Neural cell (in vitro differentiated cells): ENCODE measurements at regions not wholly inside any gene's neighbourhood (a gene's known extent, or its start where the extent isn't known, plus 50 kb on each side); places are given as distances from the start of the nearest gene placed in this dataset.

Experiments used
- H2AFZ ChIP-seq: fragments of 200-600, 300-800 bp; sonication (generic), shearing (Covaris generic); 2 replicates; pipeline ENCODE4 v1.6.0; 2014; ENCODE audit warnings: low read depth, mild to moderate bottlenecking, antibody characterized with exemption, low read length, moderate library complexity
- H3F3A ChIP-seq: fragments of 200-600 bp; shearing (Covaris generic); 2 replicates; pipeline ENCODE4 v1.6.1; 2016; ENCODE audit warnings: mild to moderate bottlenecking, moderate library complexity, mixed read lengths, antibody characterized with exemption, low read length; ENCODE audit not compliant: insufficient read depth, poor library complexity, severe bottlenecking
- H3K27ac ChIP-seq: fragments of 200-600, 300-800 bp; sonication (generic), shearing (Covaris generic); 2 replicates; pipeline ENCODE4 v1.5.1; 2014; ENCODE audit warnings: mild to moderate bottlenecking, low read length, moderate library complexity
- H3K27me3 ChIP-seq: fragments of 300-800, 200-600 bp; sonication (generic), shearing (Covaris generic); 2 replicates; pipeline ENCODE4 v1.6.0; 2014; ENCODE audit warnings: mild to moderate bottlenecking, low read depth, low read length, moderate library complexity; ENCODE audit not compliant: insufficient read depth
- H3K36me3 ChIP-seq: fragments of 300-800, 200-600 bp; sonication (generic), shearing (Covaris generic); 2 replicates; pipeline ENCODE4 v1.5.1; 2014; ENCODE audit warnings: mild to moderate bottlenecking, antibody characterized with exemption, low read length, moderate library complexity; ENCODE audit not compliant: insufficient read depth
- H3K4me2 ChIP-seq: fragments of 300-800, 200-600 bp; sonication (generic), shearing (Covaris generic); 2 replicates; pipeline ENCODE4 v1.6.0; 2014; ENCODE audit warnings: mild to moderate bottlenecking, low read length
- H3K4me3 ChIP-seq: fragments of 300-800, 200-600 bp; sonication (generic), shearing (Covaris generic); 2 replicates; pipeline ENCODE4 v1.5.1; 2014; ENCODE audit warnings: mild to moderate bottlenecking, low read length, moderate library complexity
- H3K79me2 ChIP-seq: fragments of 200-600 bp; shearing (Covaris generic); replicated peaks from 2 replicates; pipeline ENCODE4 v1.6.0; 2014; ENCODE audit warnings: mild to moderate bottlenecking, low read length, moderate library complexity; ENCODE audit not compliant: insufficient read depth
- H3K9ac ChIP-seq: fragments of 300-800, 200-600 bp; sonication (generic), shearing (Covaris generic); 2 replicates; pipeline ENCODE4 v1.6.1; 2016; ENCODE audit warnings: mild to moderate bottlenecking, low read length, mixed read lengths
- H3K9me2 ChIP-seq: fragments of 200-600 bp; shearing (Covaris generic); 2 replicates; pipeline ENCODE4 v1.6.1; 2016; ENCODE audit warnings: mild to moderate bottlenecking, low read length, mixed read lengths; ENCODE audit not compliant: insufficient read depth
- H3K9me3 ChIP-seq: fragments of 200-600, 300-800 bp; sonication (generic), shearing (Covaris generic); 2 replicates; pipeline ENCODE4 v1.6.1; 2016; ENCODE audit warnings: mild to moderate bottlenecking, mixed run types, low read length, moderate library complexity, mixed read lengths
- H4K20me1 ChIP-seq: fragments of 200-600 bp; shearing (Covaris generic); 2 replicates; pipeline ENCODE4 v1.6.1; 2016; ENCODE audit warnings: mild to moderate bottlenecking, mixed run types; ENCODE audit not compliant: insufficient read depth
- CTCF ChIP-seq: fragments of 450-650 bp; IDR thresholded peaks from 2 replicates; pipeline ENCODE4 v1.5.1; 2014; ENCODE audit warnings: antibody characterized with exemption, mild to moderate bottlenecking, moderate library complexity; ENCODE audit not compliant: poor library complexity, severe bottlenecking
- EP300 ChIP-seq: fragments of 450-650 bp; conservative IDR thresholded peaks from 2 replicates; pipeline ENCODE4 v1.6.1; 2014; ENCODE audit warnings: antibody characterized with exemption, mild to moderate bottlenecking, moderate library complexity; ENCODE audit not compliant: poor library complexity, severe bottlenecking
- EZH2 ChIP-seq: fragments of 200-600, 300-800 bp; shearing (Covaris generic), sonication (generic); IDR thresholded peaks from 2 replicates; pipeline ENCODE4 v1.6.1; 2014; ENCODE audit warnings: antibody characterized with exemption, low read length, borderline replicate concordance, mild to moderate bottlenecking; ENCODE audit not compliant: insufficient read depth, poor library complexity, severe bottlenecking
- MXI1 ChIP-seq: fragments of 450-650 bp; conservative IDR thresholded peaks from 2 replicates; pipeline ENCODE4 v1.6.1; 2014; ENCODE audit warnings: antibody characterized with exemption, mild to moderate bottlenecking; ENCODE audit not compliant: poor library complexity, severe bottlenecking
- POLR2AphosphoS5 ChIP-seq: IDR thresholded peaks from 2 replicates; pipeline ENCODE4 v1.6.1; 2012
- RAD21 ChIP-seq: fragments of 450-650 bp; conservative IDR thresholded peaks from 2 replicates; pipeline ENCODE4 v1.6.1; 2014; ENCODE audit warnings: antibody characterized with exemption, mild to moderate bottlenecking, moderate library complexity
- REST ChIP-seq: IDR thresholded peaks from 2 replicates; pipeline ENCODE4 v1.6.1; 2012; ENCODE audit warnings: borderline replicate concordance
- SMC3 ChIP-seq: fragments of 450-650 bp; conservative IDR thresholded peaks from 2 replicates; pipeline ENCODE4 v1.6.1; 2014; ENCODE audit warnings: antibody characterized with exemption, mild to moderate bottlenecking, moderate library complexity; ENCODE audit not compliant: poor library complexity
- TAF1 ChIP-seq: IDR thresholded peaks from 2 replicates; pipeline ENCODE4 v1.6.1; 2012; ENCODE audit warnings: low read depth

- Histone ChIP-seq H3K4me2 (no peak overlapping the region), H3K4me3 (no peak overlapping the region), H3K27ac (no peak overlapping the region), H3K9ac (no peak overlapping the region), H3K9me3 (no peaks in the 10 kb centered on the region), H4K20me1 (no peaks in the 10 kb centered on the region), H3F3A (no peaks in the 10 kb centered on the region), H3K9me2 (no peaks in the 10 kb centered on the region), H3K27me3 (no peaks in the 10 kb centered on the region), H3K79me2 (no peaks in the 10 kb centered on the region), H2AFZ (no peak overlapping the region), H3K36me3 (no peaks in the 10 kb centered on the region)
- TF ChIP-seq RAD21 (no peak), MXI1 (no peak), CTCF (no peak), REST (no peak), POLR2AphosphoS5 (no peak)
Measured at GRCh38 chr3:31433679-31433992, 99.1 kb upstream of the STT3B start.

GRCh38 chr3:31434819-31435218 lies 97.9 kb upstream of the STT3B start:
- H3K79me2 ChIP-seq: no peaks in the 10 kb centered on the region
- H3K9me2 ChIP-seq: no peaks in the 10 kb centered on the region
- no peaks in the 10 kb centered on the region for H4K20me1 ChIP-seq
- no peak overlapping the region for H2AFZ ChIP-seq
- TF ChIP-seq MXI1: no peak
- no peak for TF ChIP-seq EP300
- no peak for TF ChIP-seq SMC3
- no peak for TF ChIP-seq EZH2
- TF ChIP-seq REST: no peak
- TF ChIP-seq TAF1: no peak
- TF ChIP-seq CTCF: no peak
- TF ChIP-seq RAD21: no peak
- TF ChIP-seq POLR2AphosphoS5: no peak
- H3K36me3 ChIP-seq: no peaks in the 10 kb centered on the region
- H3K4me3 ChIP-seq: no peak overlapping the region
- H3K27me3 ChIP-seq: no peaks in the 10 kb centered on the region
- no peak overlapping the region for H3K27ac ChIP-seq
- no peaks in the 10 kb centered on the region for H3K9me3 ChIP-seq
- no peak overlapping the region for H3K9ac ChIP-seq
- H3F3A ChIP-seq: no peaks in the 10 kb centered on the region
- no peak overlapping the region for H3K4me2 ChIP-seq
